OCI-M1 (cell line): ENCODE measurements at regions not wholly inside any gene's neighbourhood (a gene's known extent, or its start where the extent isn't known, plus 50 kb on each side); places are given as distances from the start of the nearest gene placed in this dataset.
"Not testable (repeated sequence)": the region's sequence is repeated elsewhere in the genome, so short reads cannot be mapped to it uniquely, and the experiment has no call there.

Experiments used
- DNase-seq: peaks from one replicate; lab custom pipeline; 2025; lab: John Stamatoyannopoulos, UW

DNA sequence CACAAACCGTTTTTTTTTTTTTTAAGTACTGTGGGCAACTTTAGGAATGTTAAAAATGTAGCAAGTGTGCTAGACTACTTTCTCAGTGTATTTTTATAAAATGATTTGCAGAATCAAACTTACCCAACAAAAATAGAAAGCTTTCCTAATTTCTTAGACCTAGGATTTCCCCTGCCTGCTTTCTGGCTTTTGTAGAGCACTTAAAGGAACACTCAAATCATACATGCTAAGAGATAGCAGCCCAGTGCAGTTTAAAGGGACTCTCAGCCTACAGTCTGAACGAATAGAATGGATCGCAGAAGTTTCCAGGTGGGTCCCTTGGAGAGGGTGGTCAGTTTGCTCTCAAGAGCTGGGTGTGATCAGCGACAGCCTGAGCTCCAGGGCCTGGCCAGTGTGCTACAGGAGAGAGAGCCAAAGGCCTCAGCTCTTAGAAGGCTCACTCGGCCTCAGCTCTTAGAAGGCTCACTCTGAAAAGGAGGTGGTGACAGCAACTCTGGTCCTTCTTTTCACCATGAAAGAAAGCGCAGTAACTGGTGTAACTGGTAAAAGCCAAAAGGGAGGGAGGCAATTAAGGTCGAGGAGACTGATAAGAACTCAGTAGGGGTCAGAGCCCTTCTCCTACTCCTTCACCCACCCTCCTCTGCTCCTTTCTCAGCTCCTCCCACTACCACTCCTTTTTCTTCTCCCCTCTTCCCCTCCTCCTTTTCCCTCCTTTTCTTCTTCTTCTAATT lies 142.4 kb downstream of the ZFP64 start:
- DNase-seq: no peak

DNA sequence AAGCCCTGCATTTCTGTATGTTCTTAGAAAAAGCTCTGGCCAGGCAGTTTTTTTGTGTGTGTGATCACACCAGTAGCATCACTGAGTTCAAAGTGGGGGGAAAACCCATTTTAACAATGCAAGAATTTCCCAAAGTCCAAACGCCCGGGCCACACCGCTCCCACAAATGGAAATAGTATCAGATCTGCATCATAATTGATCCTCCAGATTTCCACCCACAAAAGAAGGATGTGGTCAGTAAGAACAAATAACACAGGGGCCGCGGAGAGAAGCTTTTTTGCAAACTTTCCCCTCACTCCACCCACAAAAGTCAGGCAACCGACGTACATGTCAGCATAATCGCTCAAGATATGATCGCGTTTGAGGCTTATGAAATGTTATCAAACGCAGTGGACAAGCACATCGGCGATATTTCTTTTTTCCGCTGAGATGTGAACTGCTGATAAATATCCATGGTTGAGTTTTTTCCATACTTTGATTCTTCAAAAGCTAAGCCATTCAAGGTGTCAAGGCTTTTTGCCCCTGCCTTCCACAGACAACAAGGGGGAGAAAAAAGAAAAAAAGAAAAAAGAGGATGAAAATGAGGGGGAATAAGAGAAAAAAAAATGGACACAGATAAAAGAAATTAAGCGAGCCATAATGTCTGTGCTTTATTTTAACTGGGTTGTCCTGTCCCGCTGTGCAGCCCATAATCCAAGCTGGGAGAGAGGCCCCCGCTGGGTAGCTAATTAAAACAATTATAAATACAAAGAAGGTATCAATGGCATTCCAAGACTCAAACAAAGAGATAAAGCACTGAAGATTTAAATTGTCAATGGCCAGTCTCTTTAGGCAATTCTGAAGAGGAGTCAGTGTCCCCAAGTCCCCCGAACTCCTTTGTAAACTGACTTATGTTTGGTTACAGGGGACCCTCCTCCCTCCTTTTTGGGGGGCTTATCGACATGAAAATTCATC lies 143.5 kb downstream of the ZFP64 start:
- no peak for DNase-seq

DNA sequence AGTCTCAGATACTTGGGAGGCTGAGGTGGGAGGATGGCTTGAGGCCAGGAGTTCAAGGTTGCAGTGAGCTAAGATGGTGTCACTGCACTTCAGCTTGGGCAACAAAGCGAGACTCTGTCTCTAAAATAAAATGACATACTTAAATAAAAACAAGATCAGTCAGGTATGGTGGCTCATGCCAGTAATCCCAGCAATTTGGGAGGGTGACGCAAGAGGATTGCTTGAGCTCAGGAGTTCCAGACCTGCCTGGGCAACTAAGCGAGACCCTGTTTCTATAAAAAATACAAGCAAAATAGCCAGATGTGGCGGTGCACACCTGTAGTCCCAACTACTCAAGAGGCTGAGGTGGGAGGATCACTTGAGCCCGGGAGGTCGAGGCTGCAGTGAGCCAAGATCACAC lies 149.6 kb downstream of the ZFP64 start:
- no peak for DNase-seq

- DNase-seq: no peak
Observed at GRCh38 chr20:52039790-52040189, 151.8 kb downstream of the ZFP64 start.

DNA sequence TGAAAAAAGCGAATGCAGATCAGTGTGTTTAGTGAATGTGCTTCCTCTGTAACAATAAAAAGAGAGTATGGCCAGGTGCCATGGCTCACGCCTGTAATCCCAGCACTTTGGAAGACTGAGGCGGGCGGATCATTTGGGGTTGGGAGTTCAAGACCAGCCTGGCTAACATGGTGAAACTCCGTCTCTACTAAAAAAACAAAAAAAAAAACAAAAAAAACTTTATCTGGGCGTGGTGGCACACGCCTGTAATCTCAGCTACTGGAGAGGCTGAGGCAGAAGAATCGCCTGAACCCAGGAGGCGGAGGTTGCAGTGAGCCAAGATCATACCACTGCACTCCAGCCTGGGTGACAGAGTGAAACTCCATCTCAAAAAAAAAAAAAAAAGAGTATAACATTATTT lies 152.9 kb downstream of the ZFP64 start:
- not testable (repeated sequence) for DNase-seq

GRCh38 chr20:52037370-52037769 lies 154.2 kb downstream of the ZFP64 start:
- no peak for DNase-seq

DNA sequence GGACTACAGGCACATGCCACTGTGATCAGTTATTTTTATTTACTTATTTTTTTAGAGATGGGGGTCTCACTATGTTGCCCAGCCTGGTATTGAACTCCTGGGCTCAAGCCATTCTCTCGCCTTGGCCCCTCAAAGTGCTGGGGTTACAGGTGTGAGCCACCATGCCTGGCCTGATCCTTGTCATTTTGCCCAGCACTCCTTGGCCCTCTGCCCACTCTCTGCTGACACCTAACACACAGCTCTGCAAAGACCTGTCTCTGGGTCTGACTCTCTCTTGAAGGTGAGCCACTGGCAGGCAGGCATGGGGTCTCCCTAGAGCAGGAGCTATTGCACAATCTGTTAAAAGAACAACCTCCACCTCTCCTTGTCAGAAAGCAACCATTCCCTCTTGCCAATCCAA lies 155.6 kb downstream of the ZFP64 start:
- DNase-seq: no peak

- no peak for DNase-seq
Observed at GRCh38 chr20:52035498-52035897, 156.1 kb downstream of the ZFP64 start.

DNA sequence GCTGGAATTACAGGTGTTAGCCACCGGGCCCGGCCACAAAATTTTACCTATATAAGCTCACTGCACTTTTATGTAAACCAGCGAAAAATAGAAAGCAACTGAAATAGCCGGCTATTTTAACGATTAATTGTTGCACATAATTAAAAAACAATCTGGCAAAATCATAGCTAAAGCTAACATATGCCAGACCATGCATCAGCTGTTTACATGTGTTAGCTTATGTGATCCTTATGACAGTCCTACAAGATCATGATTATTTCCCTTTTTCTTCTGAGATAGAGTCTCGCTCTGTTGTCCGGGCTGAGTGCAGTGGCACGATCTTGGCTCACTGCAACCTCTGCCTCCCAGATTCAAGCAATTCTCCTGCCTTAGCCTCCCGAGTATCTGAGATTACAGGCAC lies 157.0 kb downstream of the ZFP64 start:
- DNase-seq: no peak

DNA sequence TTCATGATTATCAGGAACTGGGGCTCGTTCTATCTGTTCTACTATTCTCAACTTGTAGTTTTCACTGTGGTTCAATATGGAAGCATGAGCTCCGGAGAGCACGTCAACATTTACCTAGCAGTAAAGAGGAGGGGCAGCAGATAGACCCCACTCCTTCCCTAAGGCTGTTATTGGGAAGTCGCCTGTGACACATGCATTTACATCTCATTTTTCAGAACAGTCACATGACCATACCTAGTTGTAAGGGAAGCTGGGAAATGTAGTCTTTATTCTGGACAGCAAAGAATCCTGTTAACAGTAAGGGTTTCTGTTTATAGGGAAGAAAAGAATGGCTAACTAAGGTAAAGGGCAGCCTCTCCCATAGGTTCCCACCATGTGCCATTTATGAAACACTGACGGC lies 158.3 kb downstream of the ZFP64 start:
- no peak for DNase-seq

DNA sequence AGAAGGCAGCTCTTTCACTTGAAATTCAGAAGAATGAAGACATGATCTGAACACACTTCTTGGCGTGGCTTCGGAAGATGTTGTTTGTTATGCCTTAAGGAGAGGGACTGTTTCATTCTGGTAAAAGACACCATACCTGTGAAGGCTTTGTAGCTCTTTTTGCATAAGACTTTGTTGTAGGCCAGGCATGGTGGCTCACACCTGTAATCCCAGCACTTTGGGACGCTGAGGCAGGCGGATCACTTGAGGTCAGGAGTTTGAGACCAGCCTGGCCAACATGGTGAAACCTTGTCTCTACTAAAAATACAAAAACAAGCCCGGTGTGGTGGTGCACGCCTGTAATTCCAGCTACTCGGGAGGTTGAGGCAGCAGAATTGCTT lies 159.3 kb downstream of the ZFP64 start:
- DNase-seq: not testable (repeated sequence)

DNA sequence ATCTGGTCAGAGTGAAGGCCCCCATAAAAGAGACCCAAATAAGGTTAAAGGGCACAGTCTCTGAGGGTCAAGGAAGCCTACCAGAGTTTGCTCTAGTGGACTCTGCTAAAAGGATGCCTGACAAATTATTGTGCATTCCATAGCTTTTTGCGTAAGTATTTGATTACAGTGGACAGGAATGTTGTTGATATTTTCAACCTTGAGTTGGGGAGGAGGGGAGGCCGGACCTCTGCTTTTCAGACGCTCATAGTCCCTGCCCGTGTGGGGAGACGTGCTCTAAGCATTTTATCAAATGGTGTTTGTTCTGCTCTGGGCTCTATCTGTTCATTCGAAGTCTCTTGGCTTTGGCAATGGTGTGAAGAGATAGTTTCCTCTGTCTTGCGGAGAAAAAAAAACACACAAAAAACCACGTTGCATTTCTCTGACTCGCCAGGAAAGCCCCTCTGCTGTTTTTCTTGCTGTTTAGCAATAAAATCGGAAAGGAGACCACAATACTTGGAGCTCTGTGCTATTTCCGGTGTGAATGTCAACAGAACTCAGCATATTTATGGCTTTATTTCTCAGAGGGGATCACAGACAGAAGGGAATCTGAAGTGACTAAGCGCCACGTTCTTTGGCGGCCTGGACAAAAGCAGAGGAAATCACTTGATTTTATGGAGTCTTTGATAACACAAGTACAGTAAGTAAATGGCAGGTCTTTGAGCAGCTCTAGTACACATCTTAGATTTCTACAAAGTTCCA lies 159.8 kb downstream of the ZFP64 start:
- no peak for DNase-seq

- DNase-seq: no peak
Observed at GRCh38 chr20:52031206-52031562, 160.4 kb downstream of the ZFP64 start.

- not testable (repeated sequence) for DNase-seq
Observed at GRCh38 chr20:52029129-52029528, 162.4 kb downstream of the ZFP64 start.

DNA sequence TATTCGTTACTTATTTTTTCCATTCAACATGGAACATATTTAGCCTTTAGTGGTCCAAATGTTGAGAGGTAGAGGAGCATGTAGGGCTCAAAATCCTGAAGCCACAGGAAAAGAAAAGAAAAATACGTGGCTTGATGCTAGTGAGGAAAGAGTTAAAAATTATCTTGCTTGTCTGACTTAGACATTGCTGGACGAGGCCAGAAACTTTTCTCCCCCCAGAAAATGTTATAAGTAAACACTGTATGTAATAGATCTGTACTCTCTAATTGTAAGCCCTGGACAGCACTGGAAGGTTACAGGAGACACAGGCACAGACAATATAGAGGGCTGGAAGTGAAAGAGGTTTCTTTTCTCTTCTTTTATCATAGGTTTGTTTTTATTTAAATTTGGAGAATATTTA lies 165.6 kb downstream of the ZFP64 start:
- no peak for DNase-seq

DNA sequence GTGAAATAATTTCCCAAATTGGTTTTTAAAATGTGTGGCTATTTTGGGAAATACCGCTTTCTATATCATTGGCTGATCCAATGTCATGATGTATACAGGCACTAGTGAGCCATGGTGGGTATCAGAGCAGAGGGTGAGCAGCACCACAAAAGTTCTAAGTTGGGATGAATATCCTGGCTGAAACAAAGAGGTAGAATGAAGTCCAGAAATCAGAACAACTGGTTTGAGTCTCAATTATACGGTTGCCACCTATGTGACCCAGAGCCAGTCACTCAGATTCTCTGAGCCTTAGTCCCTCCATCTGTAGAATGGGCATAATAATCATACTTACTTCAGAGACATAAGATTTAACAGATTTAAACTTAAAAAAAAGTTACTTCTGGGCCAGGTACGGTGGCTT lies 172.3 kb downstream of the ZFP64 start:
- no peak for DNase-seq

DNA sequence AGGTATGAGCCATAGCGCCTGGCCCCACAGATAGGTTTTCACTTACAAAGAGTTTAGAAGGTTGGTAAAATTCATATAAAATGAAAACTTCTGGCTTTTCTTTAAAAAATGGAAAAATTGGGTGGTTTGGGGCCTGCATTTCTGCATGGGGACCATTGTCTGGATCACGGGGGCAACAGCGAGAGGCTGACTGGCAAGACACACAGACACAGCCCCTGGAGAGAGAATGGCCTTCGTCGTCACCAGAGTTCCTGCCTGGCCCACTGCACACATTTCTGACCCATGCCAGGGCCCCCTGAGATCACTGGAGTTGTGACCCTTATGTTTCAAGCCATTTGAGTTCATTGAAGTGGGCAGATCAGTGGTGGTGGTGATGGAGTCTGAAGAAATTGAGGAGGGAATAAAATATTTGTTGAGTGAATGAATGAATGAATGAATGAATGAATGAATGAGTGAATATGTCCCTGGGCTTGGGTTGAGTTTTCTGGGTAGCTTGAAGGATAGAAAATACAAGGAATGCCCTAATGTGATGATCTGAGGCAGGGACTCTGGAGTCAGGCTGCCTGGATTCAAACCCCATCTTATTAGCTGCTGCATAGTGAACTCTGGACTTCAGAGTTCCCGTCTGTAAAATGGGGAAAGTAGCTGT lies 173.8 kb downstream of the ZFP64 start:
- no peak for DNase-seq

- DNase-seq: no peak
Observed at GRCh38 chr20:52016022-52016421, 175.6 kb downstream of the ZFP64 start.

- DNase-seq: no peak
Observed at GRCh38 chr20:52015155-52015554, 176.4 kb downstream of the ZFP64 start.

DNA sequence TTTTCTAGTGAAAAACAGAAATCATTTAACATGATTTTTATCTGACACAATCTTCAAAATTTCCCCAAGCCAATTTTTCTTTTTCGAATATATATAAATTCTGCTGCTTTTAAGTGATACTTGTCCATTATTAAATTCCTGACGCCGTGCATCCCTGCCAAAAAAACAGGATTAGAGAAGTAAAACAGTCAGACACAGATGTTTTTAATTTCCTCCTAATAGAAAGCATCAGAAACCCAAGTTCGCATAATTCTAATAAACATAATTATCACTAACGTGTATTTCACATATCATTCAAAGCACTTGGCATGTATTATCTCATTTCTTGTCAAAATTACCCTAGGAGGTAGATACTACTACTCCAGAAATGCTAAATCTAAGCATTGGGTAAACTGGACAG lies 179.5 kb downstream of the ZFP64 start:
- no peak for DNase-seq

GRCh38 chr20:52011093-52011492 lies 180.5 kb downstream of the ZFP64 start:
- DNase-seq: no peak

- DNase-seq: no peak
Observed at GRCh38 chr20:52010541-52010940, 181.0 kb downstream of the ZFP64 start.
